GM12891 (cell line): ENCODE measurements at regions not wholly inside any gene's neighbourhood (a gene's known extent, or its start where the extent isn't known, plus 50 kb on each side); places are given as distances from the start of the nearest gene placed in this dataset.

Source experiments
- POLR2AphosphoS5 ChIP-seq: IDR thresholded peaks from 2 replicates; pipeline ENCODE4 v1.6.1; 2011; ENCODE audit warnings: low read depth, low read length, control low read depth
- SPI1 ChIP-seq: IDR thresholded peaks from 2 replicates; pipeline ENCODE4 v1.6.1; 2011; ENCODE audit warnings: low read depth, low read length, control low read depth
- TAF1 ChIP-seq: IDR thresholded peaks from 2 replicates; pipeline ENCODE4 v1.6.1; 2011; ENCODE audit warnings: low read depth, low read length, control low read depth

DNA sequence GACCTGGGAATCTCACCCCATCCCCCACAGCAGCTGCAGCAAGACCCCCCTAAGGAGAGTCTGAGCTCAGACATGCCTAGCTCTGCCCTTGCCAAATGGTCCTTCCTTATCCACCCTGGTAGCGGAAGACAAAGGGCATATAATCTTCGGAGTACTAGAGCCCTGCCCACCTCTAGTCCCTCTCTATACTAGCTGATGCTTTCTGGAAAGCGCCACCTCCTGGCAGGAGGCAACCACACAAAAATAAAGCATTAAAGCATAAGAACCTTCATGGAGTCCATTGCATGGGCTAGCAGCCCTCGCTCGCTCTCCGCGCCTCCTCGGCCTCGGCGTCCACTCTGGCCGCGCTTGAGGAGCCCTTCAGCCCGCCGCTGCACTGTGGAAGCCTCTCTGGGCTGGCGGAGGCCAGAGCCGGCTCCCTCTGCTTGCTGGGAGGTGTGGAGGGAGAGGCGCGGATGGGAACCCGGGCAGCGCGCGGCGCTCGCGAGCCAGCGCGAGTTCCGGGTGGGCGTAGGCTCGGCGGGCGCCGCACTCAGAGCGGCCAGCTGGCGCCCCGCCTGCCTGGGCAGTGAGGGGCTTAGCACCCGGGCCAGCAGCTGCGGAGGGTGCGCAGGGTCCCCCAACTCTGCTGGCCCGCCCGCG lies 941.2 kb downstream of the SUCLG1 start:
- no peak for TF ChIP-seq POLR2AphosphoS5
- no peak for TF ChIP-seq SPI1
- no peak for TF ChIP-seq TAF1
